ENCODE measurements at regions not wholly inside any gene's neighbourhood (a gene's known extent, or its start where the extent isn't known, plus 50 kb on each side); places are given as distances from the start of the nearest gene placed in this dataset.

DNA sequence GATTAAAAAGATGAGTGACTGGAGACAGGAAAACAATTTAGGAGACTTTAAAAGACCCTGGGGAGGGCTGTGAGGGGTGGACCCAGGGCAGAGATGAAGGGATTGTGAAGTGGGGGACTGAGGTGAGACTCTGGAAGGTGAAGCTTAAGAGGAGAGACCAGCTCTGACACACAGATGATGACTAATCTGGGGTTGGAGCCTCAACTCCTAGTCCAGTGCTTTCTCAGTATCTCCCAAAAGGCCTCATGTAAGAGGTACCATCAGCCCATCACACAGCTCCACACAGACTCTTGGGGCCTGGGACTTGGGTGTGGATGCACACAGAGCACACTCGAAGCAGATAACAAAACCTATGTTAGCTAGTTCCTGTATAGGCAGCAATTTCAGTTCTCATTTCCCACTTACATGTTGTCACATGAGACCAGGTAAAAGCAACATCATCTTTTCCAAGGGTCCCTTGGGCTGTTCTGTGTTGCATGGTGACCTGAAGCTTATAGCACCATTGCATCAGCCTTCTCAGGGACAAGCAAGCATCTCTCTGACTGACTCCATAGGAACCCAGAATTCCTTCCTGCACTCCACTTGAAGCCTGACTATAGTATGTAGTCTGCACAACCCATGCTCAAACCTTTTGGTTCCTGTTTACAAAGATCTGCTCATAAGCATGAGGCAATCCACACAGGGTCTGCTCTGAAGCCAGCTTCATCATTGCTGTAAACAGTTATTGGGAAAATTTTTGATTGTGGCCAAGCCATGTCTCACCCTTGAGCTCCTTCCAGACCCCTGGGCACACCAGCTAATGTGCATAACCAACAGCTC, 88.6 kb upstream of the MYCBP2 start:
- H3K4me3 ChIP-seq (ENCODE audit: low read length in 3 of 3), result no peak overlapping the region
- no peaks in the 10 kb centered on the region for H3K4me1 ChIP-seq (ENCODE audit: control insufficient read depth in 2 of 3, insufficient read depth in 2 of 3, low read depth in 1 of 3, low read length in 3 of 3)
- no peak for DNase-seq
- no peaks in the 10 kb centered on the region for H3K9me3 ChIP-seq (ENCODE audit: control insufficient read depth in 2 of 3, insufficient read depth in 1 of 3, low read length in 3 of 3)
- H3K27me3 ChIP-seq (ENCODE audit: control insufficient read depth, insufficient read depth, low read length), result no peaks in the 10 kb centered on the region
- intact Hi-C loops (cut with DNase I), result no loop called here
- no peak for FAIRE-seq
- no peaks in the 10 kb centered on the region for H3K36me3 ChIP-seq (ENCODE audit: control insufficient read depth in 2 of 3, insufficient read depth in 3 of 3, low read length in 3 of 3)
- TF ChIP-seq, protein P1, sequence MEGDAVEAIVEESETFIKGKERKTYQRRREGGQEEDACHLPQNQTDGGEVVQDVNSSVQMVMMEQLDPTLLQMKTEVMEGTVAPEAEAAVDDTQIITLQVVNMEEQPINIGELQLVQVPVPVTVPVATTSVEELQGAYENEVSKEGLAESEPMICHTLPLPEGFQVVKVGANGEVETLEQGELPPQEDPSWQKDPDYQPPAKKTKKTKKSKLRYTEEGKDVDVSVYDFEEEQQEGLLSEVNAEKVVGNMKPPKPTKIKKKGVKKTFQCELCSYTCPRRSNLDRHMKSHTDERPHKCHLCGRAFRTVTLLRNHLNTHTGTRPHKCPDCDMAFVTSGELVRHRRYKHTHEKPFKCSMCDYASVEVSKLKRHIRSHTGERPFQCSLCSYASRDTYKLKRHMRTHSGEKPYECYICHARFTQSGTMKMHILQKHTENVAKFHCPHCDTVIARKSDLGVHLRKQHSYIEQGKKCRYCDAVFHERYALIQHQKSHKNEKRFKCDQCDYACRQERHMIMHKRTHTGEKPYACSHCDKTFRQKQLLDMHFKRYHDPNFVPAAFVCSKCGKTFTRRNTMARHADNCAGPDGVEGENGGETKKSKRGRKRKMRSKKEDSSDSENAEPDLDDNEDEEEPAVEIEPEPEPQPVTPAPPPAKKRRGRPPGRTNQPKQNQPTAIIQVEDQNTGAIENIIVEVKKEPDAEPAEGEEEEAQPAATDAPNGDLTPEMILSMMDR (IDR thresholded peaks at IDR 0.05; ENCODE audit: borderline replicate concordance, extremely low read depth, insufficient read depth), result no peak
- H3K27ac ChIP-seq (ENCODE audit: low read depth in 2 of 2, low read length in 2 of 2), result no peak overlapping the region
- no peak overlapping the region for H3K9ac ChIP-seq (ENCODE audit: low read length in 3 of 3)

DNA sequence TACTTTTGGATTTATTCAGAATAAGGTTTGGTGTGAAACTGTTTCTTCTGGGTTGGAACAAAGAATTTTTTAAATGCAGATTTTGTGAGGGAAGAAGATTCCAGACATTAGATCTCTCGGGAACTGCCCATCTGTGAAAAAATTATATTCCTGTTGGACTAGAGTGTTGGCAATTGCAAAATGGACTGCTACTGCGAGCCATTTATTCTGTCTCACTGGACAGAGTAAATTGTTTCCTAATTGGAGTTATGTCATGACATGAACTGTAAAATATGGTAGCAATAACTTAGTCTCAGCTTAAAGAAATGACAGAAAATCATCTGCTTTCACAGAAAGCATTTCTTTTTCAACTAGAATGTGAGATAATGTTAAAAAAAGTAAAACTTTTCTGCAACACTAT, 86.0 kb upstream of the MYCBP2 start:
- H3K36me3 ChIP-seq (ENCODE audit: control insufficient read depth in 2 of 3, insufficient read depth in 3 of 3, low read length in 3 of 3), result no peaks in the 10 kb centered on the region
- DNase-seq, result no peak
- H3K4me1 ChIP-seq (ENCODE audit: control insufficient read depth in 2 of 3, insufficient read depth in 2 of 3, low read depth in 1 of 3, low read length in 3 of 3), result no peaks in the 10 kb centered on the region
- TF ChIP-seq, protein P1 (IDR thresholded peaks at IDR 0.05; ENCODE audit: borderline replicate concordance, extremely low read depth, insufficient read depth), result no peak
- H3K4me3 ChIP-seq (ENCODE audit: low read length in 3 of 3), result no peak overlapping the region
- no peaks in the 10 kb centered on the region for H3K9me3 ChIP-seq (ENCODE audit: control insufficient read depth in 2 of 3, insufficient read depth in 1 of 3, low read length in 3 of 3)
- no peak overlapping the region for H3K9ac ChIP-seq (ENCODE audit: low read length in 3 of 3)
- FAIRE-seq, result no peak
- intact Hi-C loops (cut with DNase I), result no loop called here
- H3K27ac ChIP-seq (ENCODE audit: low read depth in 2 of 2, low read length in 2 of 2), result no peak overlapping the region
- no peaks in the 10 kb centered on the region for H3K27me3 ChIP-seq (ENCODE audit: control insufficient read depth, insufficient read depth, low read length)

DNA sequence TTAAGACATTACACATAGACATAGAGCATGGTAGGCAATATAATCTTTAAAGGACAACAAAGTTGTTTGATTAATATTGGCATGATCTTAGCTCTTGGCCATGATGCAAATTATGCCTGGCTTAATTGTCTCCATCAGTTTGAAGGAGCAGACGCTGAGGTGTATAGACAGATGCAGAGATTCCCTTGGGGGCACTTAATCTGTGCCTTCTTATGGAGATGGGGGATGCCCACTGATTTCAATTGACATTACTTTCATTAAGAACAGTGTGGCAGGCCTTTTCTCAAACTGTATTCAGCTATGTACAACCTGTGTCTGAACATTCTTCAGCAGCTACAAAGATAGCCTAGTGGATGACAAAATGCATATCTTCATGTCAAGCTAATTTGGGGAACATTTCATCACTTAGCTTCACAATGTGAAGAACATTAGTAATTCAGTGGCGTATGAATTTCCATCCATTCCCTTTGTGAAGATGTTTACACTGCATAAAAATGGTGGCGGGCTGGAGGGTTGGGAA, 85.3 kb upstream of the MYCBP2 start:
- no peak for FAIRE-seq
- intact Hi-C loops (cut with DNase I), result no loop called here

More for the DNA sequence above, 85.3 kb upstream of the MYCBP2 start:
- Histone ChIP-seq H3K4me1 (ENCODE audit: control insufficient read depth in 2 of 3, insufficient read depth in 2 of 3, low read depth in 1 of 3, low read length in 3 of 3) (no peaks in the 10 kb centered on the region), H3K36me3 (ENCODE audit: control insufficient read depth in 2 of 3, insufficient read depth in 3 of 3, low read length in 3 of 3) (no peaks in the 10 kb centered on the region), H3K27ac (ENCODE audit: low read depth in 2 of 2, low read length in 2 of 2) (no peak overlapping the region), H3K4me3 (ENCODE audit: low read length in 3 of 3) (no peak overlapping the region), H3K27me3 (ENCODE audit: control insufficient read depth, insufficient read depth, low read length) (no peaks in the 10 kb centered on the region), H3K9me3 (ENCODE audit: control insufficient read depth in 2 of 3, insufficient read depth in 1 of 3, low read length in 3 of 3) (no peaks in the 10 kb centered on the region), H3K9ac (ENCODE audit: low read length in 3 of 3) (no peak overlapping the region)
- TF ChIP-seq, protein P1 (IDR thresholded peaks at IDR 0.05; ENCODE audit: borderline replicate concordance, extremely low read depth, insufficient read depth), result no peak
- no peak for DNase-seq

All from kidney (tissue), 13 donors.